Hematopoietic multipotent progenitor cell treated with erythropoietin and hydrocortisone succinate and interleukin-3 and kit ligand, for 8 days (in vitro differentiated cells): ENCODE measurements at regions not wholly inside any gene's neighbourhood (a gene's known extent, or its start where the extent isn't known, plus 50 kb on each side); places are given as distances from the start of the nearest gene placed in this dataset.

Experiments used
- DNase-seq: peaks from one replicate; pipeline ENCODE4 v3.0.0-alpha.2; 2015

GRCh38 chr12:18207266-18207665 is 54.1 kb upstream of the PIK3C2G start:
- DNase-seq: no peak

GRCh38 chr12:18206198-18206597 is 55.1 kb upstream of the PIK3C2G start:
- no peak for DNase-seq

DNA sequence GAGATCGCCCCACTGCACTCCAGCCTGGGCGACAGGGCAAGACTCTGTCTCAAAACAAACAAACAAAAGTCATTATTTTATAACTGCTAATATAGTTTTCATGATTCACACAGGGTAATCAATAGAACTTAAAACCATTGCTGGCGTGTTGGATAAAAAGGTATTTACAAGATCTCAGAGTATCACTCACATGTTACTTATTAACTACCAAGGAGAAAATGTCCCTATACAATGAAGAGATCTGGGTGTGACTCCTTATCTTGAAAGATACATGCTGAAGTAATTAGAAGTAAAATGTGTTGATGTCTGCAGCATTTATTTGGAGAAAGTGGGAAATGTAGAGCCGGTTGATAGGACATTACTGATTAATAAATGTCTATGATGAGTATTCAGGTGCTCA is 57.3 kb upstream of the PIK3C2G start:
- no peak for DNase-seq

GRCh38 chr12:18192119-18192518 is 69.2 kb upstream of the PIK3C2G start:
- DNase-seq: no peak

DNA sequence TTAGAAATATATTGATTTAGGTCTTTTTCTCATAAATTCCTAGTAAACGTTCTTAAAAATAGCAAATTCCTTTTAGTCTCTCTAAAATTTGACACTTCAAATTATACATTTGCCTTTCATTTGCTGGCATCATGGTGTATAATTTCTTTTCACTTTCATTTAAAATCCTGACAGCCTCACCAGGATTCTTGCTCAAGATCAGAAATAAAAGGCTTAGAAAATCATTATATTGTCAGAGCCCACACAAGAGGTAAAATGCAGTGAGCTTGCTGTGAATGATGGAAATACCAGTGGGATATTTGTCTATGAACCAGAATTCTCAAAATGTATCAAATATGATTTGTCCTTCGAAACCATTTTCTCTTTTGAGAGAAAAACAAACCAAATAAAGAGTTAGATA is 78.2 kb upstream of the PIK3C2G start:
- DNase-seq: no peak

DNA sequence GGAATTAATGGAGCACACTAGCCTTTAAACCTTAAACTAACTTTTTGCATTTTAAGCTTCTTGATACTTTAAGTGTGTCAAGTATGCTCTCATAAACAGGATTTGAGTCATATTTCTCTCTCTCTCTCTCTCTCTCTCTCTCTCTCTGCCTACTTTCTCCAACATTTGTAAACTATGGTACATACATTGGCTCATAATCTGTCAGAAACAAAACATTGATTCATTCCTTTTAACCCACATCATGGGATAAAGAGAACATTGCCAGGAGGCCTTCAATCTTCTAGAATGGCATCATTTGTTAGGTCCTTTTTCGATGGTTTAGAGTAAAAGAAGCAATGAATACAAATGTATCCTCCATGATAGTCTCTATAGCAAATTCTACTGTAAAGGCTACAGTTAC is 81.6 kb upstream of the RERGL start:
- DNase-seq: no peak

- no peak for DNase-seq
Observed at GRCh38 chr12:18168016-18168415, 78.0 kb upstream of the RERGL start.

GRCh38 chr12:18165889-18166288 is 75.9 kb upstream of the RERGL start:
- no peak for DNase-seq

GRCh38 chr12:18165422-18165871 is 75.5 kb upstream of the RERGL start:
- DNase-seq: no peak

DNA sequence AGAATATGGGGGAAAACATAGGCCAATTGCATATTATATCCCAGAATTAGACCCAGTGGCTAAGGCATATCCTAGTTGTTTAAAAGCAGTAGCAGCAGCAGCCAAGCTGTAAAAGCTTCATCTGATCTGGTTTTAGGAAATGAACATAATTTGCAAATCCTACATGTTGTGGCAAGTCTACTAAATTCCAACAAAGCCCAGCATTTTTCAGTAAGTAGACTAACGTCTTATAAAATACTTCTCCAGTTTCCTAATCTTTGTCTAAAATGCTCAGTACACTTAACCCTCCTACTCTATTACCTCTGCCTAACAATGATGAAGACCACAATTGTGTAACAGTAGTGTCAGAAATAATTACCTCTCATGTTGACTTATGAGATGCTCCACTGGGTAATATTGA is 70.9 kb upstream of the RERGL start:
- DNase-seq: no peak

DNA sequence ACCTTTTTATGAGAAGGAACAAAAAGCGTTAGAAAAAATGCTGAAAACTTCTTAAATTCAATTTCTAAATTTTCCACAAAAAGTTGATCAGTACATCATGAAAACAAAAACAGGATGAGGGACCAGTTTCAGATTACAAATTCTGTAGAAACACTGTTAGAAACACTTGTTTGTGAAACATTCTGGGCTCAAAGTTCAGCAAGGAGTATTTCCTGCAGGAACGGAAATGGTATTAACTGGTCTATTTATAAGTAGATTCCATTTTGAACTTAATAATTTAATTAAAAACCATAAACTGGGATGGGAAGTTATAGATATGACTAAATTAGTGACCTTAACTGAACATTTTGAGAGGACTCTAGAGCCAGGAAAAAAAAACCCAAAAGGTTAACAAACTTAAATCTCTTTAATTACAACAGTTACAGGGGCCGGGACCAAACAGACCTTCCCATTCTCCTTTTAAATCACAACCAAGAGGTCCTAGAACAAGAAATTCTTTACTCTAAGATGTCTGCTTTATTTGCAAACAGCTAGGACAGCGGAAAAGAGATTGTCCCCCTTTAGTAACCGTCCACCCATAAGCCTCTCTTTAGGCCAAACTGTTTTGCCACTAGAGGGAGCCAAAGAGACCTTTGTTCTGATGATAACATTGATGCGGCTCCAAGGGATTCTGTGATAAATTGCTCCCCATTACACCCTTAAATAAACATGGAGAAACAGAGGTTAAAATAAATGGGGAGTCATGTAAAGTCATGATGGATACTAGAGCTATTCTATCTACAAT is 69.0 kb upstream of the RERGL start:
- peak; percentile 55 for DNase-seq

DNA sequence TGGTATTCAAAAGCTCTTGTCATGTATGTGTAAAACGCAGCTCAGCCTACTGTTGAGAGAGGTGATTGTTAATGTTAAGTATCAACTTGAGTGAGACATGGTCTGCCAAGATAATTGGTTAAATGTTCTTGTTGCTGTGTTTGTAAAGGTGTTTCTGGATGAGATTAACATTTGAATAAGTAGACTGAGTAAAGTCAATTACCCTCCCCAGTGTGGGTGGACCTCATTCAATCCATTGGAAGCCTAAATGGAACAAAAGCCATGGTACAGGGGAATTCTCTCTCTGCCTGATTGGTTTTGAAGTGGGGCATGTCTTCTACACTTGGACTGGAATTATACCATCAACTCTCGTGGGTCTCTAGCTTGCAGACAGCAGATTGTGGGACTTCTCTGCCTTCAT is 63.8 kb upstream of the RERGL start:
- no peak for DNase-seq

- DNase-seq: no peak
Observed at GRCh38 chr12:18151036-18151435, 61.0 kb upstream of the RERGL start.

GRCh38 chr12:18148961-18149360 is 59.0 kb upstream of the RERGL start:
- no peak for DNase-seq

DNA sequence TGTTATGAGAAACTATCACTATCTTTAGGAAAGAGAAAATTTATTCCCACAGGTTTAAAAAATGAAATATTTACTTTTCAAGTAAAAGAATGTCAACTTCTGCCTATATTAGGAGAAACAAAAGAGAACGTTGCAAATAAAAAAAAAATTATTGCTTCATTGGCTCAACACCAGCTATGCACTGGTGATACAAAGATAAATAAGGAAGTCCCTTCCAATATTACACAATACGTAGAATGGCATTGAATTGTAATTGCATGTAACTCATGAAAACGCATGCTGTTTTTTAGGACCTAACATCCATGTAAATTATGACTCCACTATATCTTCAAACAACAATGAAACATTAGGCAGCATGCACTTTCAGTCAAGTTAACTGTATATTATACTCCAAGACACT is 56.4 kb upstream of the RERGL start:
- no peak for DNase-seq

- no peak for DNase-seq
Observed at GRCh38 chr12:18145924-18146323, 55.9 kb upstream of the RERGL start.

DNA sequence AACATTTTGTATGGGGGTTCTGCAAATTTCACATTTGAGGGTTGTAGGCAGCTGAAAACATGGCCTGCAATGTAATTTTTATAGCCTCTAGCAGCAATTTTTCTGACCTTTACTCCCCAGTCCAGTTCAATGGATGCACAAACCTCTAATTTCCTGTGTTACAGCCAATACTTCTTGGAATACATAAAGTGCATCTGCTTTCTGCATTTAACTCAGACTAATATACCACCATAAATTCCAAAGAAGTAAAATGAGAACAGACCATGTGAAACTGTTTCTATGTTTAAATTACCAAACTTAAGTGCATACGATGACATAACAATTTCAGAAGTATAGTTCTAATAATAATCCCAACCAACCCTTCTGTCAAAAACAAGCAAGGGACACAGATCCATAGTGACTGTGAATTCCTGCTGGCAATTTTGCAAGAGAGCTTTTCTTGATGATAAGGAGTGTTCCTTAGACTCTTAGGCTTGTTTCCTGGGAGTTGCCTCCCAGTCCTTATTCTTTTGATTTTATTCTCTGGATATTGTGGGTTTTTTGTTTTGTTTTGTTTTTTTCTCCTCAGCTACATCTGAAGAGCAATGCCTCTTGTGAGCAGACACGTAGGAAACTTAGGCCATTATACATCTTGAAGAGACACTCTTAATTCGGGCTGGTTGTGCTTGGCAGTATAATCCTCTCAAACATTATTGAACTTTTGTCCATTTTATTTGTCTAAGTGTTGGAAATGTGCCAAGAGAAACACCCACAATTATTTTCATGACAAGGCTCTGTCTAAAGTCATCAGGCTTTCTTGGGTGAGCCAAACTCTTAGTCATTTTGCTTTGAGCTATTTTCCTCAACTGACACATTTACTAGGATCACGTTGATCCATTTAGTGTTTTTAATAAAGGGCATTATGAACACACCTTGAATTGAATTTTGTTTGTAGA is 51.3 kb upstream of the RERGL start:
- no peak for DNase-seq

DNA sequence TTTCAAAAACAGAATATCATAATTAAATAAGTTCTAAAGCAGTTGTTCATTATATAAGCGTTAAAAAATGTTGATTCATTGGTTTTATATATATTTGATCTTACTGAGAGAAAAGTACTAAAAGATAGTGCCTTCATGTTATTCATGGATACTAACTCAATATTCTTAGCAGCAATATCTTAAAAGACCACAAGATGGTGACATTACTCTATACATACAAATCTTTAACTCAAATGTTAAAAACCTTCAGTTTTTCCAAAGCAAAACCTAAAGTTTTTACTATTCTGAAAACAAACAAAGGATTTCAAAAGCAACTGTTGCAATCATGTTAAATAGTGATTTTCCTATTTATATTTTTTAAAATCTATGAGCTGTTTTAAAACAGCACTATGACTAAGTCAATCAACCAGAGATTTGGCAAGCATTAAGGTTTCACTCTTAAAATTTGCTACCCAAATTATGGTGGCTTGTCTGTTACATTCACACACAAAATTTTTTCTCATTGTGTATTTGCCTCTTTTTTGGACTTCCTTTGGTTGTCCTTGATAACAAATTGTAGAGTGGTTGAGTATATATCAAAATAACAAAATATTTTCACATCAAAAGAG is 50.1 kb upstream of the RERGL start:
- DNase-seq: peak; percentile 26
